ENCODE measurements at regions not wholly inside any gene's neighbourhood (a gene's known extent, or its start where the extent isn't known, plus 50 kb on each side); places are given as distances from the start of the nearest gene placed in this dataset.
"Not testable (repeated sequence)": the region's sequence is repeated elsewhere in the genome, so short reads cannot be mapped to it uniquely, and the experiment has no call there.

DNA sequence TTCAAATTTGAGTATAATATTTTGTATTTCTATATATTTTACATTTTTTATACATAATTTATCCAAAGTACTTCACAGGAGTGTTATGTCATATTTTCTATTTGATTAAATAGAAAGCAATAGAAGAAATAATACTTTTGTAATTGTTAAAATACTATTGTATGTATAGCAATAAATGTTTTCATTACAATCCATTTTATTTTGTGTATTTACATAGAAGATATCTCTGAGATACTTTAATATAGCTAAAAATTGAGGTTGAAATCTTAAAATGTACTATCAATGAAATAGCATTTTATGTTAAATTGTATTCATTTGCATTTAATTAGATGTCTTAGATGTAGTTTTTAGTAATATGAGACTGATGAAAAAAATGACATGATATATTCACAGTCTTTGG is 1109.6 kb upstream of the MIR17HG start:
- DNase-seq (ENCODE audit: low read depth in 2 of 2) = no peak

GRCh38 chr13:90238413-90238812 is 1109.1 kb upstream of the MIR17HG start:
- DNase-seq (ENCODE audit: low read depth in 2 of 2) = no peak

- DNase-seq (ENCODE audit: low read depth in 2 of 2) = no peak
Measured at GRCh38 chr13:90239130-90239529, 1108.4 kb upstream of the MIR17HG start.

- DNase-seq (ENCODE audit: low read depth in 2 of 2) = no peak
Measured at GRCh38 chr13:90246005-90246404, 1101.5 kb upstream of the MIR17HG start.

DNA sequence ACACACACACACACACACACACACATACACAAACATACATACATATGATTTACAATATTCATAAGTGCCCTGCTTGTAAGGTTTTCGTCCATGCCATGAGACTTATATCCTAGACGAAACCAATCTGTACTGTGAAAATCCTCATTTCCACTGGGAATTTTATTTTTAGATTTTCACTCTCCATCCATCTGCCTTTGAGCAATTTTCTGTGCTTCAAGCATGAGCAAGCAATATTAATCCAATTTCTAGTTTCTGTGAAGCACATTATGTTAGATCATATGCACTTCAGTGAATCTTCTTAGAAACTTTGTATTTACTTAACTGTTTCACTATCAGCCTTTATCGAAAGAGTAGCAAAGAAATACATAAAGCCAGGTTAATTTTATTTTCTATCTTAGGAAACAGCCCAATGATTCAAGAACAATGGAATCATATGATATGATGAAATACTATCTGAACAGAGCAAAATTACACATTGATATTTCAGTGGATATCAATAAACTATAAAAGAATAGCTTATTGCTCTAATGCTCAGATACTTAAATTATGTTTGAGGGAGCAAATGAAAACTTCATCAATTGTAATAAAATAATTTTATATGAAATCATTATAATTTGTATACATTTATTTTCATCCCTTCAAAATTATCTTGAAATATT is 1100.7 kb upstream of the MIR17HG start:
- no peak for DNase-seq (ENCODE audit: low read depth in 2 of 2)

GRCh38 chr13:90253806-90254205 is 1093.7 kb upstream of the MIR17HG start:
- DNase-seq (ENCODE audit: low read depth in 2 of 2) = no peak

- no peak for DNase-seq (ENCODE audit: low read depth in 2 of 2)
Measured at GRCh38 chr13:90254437-90254836, 1093.0 kb upstream of the MIR17HG start.

GRCh38 chr13:90256746-90257145 is 1090.7 kb upstream of the MIR17HG start:
- DNase-seq (ENCODE audit: low read depth in 2 of 2) = no peak

DNA sequence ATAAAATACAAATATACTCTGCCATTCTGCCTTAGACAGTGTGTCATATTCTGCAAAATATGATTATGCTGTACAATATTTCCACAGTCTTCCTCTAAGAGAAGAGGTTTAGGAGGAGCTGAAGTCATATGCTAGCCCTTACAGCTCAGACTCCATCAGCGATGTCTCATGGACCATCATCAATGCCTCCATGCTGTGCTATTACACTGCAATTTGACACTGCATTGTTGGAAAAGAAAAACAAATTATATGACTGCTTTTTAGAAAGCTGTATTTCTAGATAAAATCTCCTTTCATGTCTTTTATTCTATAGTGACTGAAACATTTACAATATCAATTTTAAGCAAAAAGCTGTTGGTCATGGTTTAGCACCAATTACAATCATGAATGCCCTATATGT is 1089.4 kb upstream of the MIR17HG start:
- DNase-seq (ENCODE audit: low read depth in 2 of 2) = no peak

DNA sequence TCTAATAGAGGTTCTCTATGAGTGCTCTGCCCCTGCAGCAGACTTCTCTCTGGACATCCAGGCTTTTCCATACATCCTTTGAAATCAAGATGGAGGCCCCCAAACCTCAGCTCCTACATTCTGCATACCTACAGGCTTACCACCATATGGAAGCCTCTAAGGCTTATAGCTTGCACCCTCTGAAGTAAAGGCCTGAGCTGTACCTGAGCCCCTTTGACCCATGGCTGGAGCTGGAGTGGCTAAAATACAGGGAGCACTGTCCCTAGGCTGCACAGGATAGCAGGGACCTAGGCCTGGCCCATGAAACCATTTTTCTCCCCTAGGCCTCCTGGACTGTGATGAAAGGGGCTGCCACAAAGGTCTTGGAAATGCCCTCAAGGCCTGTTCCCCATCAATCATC is 1086.1 kb upstream of the MIR17HG start:
- DNase-seq (ENCODE audit: low read depth in 2 of 2) = no peak

DNA sequence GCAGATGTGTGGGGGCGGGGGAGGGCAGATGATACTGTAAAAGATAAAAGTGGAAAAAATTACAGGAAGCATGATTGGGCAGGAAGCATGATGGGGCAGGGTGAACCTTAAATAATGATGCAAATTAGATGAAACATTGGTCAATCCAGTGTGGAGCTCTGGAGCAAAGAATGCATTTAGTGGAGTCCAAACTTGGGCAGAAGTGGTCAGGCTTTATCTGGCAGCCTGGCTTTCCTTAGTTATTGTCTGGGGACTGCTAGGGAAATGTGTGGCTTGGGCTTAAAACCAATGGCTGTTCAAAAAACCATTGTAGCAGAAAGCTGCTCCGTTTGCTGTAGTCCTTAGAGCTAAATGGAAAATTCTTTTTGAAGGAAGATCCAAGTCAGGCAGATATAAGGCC is 1077.3 kb upstream of the MIR17HG start:
- peak; percentile 1 to 7 for DNase-seq (ENCODE audit: low read depth in 2 of 2)

DNA sequence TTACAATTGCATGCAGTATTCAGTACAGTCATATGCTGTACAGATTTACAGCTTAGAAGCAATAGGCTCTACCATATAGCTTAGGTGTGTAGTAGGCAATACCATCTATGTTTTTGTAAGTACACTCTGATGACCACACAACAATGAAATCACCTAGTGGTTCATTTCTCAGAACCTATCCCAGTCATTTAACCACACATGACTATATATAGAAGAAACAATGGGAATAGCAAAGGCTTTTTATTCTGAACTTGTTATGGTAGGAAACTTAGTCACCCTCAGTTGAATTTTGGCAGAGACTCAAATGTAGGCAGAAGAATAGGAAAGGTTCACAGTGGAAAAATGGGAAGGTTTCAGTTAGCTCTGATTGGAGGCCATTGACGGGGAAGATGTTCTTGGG is 1075.1 kb upstream of the MIR17HG start:
- DNase-seq (ENCODE audit: low read depth in 2 of 2) = peak; percentile 15

DNA sequence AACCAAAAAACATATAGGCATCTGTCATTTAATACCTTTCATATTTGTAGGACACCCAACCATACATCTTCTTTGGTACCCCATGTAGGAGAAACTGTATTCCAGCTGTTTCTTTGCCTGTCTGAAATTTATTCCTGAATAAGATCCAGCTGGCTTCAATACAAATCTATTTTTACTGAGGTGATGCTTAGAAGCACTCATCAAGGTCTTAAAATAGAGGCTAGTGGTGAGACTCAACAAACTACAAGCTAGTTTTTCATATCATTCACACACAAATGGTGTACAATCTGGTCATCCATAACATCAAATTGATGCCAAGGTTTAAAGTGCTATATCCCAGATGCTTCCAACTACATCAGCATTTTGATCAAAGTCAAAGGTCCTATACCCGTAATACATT is 1071.3 kb upstream of the MIR17HG start:
- no peak for DNase-seq (ENCODE audit: low read depth in 2 of 2)

DNA sequence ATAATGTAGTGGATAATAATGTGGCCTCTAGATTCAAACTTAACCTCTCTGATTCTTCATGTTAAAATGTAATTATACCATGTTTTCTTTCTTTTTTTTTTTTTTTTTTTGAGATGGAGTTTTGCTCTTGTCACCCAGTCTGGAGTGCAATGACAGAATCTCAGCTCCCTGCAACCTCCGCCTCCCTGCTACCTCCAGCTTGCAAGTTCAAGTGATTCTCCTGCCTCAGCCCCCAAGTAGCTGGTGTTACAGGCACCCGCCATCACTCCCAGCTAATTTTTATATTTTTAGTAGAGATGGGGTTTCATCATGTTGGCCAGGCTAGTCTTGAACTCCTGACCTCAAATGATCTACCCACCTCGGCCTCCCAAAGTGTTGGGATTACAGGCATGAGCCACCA is 1069.3 kb upstream of the MIR17HG start:
- not testable (repeated sequence) for DNase-seq (ENCODE audit: low read depth in 2 of 2)

DNA sequence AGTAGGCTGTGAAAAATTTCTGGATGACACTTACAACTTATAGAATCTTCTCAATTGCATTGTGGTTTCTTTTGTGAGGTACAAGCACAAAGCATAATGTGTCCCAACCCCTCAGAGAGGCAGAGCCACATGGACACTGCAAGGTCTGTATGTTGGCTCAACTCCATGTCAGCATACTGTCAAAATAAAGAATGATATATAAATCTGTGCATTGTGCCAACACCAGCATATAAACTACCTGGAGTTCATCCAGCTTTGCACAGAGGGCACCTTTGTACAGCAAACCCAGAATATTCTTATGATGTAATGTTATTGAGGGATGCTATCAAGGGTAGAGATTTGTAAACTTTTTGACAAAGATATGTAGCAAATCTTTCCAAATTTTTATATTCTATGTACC is 1065.8 kb upstream of the MIR17HG start:
- DNase-seq (ENCODE audit: low read depth in 2 of 2) = no peak

- no peak for DNase-seq (ENCODE audit: low read depth in 2 of 2)
Measured at GRCh38 chr13:90287521-90287920, 1060.0 kb upstream of the MIR17HG start.

DNA sequence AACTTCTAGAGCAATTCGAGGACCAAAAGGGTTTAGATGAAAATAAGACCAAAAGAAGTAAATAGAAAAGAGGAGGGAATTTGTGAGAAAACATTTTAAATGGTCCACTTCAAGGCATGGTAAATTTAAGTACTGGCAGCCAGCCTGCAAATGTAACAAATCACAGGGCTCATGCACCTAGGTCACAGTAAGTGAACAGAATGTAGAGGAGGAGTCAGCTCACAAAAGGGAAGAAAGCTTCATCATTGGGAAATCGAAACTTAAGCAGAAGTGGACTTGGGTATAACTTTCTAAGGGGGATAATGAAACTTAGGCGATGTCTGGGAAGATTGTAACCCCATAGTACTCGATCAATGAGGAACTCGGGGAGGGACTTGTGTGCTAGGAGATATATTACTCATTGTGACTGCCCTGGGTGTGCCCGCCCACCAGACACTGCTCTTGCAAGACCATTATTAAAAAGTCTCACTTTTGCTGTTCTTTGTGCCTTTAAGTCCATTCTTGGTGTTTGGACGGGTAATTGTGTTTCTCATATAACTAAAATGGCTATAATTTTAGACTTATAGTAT is 1053.6 kb upstream of the MIR17HG start:
- DNase-seq (ENCODE audit: low read depth in 2 of 2) = no peak

DNA sequence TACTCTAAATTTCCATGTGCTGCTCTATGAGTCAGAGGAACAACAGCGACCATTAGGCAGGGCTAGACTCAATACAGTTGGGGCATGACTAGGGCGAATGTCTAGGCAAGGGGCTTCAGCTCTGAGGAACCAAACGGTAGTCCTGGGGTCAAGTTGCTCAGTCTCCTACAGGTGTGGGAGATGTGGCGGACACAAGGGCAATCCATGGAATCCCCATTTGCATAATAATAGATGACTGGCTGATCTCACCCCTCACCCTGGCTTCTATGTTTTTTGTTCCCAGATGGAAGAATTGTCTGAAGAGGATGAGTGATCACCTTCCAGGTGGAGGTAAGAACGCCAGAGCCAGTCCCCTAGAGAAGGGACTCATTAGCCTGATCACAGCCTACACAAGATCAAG is 1048.2 kb upstream of the MIR17HG start:
- DNase-seq (ENCODE audit: low read depth in 2 of 2) = no peak

DNA sequence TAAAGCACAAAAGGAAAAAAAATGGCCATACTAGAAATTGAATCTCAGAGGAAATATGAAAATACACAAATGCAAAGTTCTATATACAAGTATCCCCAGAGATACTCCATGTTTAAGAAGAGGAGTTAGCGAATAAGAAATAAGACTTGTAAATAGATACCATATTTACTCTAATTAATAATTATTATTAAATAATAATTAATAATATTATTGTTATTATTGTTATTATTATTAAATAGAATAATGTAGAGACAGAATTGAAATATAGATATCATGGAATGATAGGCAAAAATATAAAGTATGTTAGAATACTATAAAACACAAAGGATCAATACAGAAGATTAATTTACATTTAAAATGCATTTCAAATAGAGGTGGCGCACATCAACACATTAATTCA is 1047.5 kb upstream of the MIR17HG start:
- no peak for DNase-seq (ENCODE audit: low read depth in 2 of 2)

DNA sequence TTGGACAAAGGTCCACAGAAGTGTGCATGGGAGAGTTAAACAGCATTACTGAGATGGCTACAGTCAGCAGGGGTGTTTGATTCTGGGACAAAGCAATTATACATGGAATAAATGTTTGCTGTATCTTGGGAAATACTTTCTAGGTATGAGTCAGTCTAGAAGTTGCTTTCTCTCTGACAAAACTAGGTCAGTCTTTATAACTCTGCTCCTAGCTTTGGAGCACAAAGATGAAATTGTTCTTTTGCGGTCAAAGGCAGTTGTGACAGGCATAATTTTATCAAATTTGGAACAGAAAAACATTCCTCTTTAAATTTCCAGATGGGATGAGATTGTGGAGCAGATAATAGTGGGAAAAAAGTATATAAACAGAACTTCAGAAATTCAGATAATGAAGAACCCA is 1045.4 kb upstream of the MIR17HG start:
- DNase-seq (ENCODE audit: low read depth in 2 of 2) = peak; percentile 9 to 17

DNA sequence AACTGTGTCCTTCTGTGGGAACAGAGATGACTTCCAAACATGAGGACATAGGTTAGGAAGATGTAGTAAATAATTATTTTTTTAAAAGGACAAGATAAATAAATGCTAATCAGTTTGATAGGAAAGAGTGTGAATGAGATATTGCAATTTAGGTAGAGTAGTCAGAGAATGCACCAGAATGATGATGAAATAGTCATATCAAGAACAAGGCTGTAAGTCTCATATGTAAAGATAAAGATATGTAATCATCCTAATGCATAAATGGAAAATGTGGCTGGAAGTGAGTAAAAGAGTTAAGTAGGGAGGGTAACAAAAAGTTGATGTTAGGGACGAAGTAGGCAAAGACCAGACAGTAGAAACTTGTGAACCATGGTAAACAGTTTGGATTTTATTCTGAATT is 1041.7 kb upstream of the MIR17HG start:
- DNase-seq (ENCODE audit: low read depth in 2 of 2) = no peak

DNA sequence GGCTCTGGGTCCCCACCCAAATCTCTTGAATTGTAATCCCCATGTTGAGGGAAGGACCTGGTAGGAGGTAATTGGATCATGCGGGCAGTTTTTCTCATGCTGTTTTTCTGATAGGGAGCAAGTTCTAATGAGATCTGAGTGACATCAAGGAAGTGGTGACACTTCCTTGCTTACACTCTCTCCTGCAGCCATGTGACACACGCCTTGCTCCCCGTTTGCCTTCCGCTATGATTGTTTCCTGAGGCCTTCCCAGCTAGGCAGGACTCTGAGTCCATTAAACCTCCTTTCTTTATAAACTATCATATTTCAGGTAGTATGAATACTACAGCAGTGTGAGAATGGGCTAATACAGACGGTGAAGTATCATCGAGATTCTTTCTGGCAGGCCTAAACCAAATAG is 1040.4 kb upstream of the MIR17HG start:
- no peak for DNase-seq (ENCODE audit: low read depth in 2 of 2)

- DNase-seq (ENCODE audit: low read depth in 2 of 2) = no peak
Measured at GRCh38 chr13:90308249-90308648, 1039.2 kb upstream of the MIR17HG start.

GRCh38 chr13:90311929-90312328 is 1035.6 kb upstream of the MIR17HG start:
- DNase-seq (ENCODE audit: low read depth in 2 of 2) = no peak

All from fibroblast of skin of left quadriceps (primary cell).